HPDE6-E6E7 (cell line): ENCODE measurements at regions not wholly inside any gene's neighbourhood (a gene's known extent, or its start where the extent isn't known, plus 50 kb on each side); places are given as distances from the start of the nearest gene placed in this dataset.
"Not testable (repeated sequence)": the region's sequence is repeated elsewhere in the genome, so short reads cannot be mapped to it uniquely, and the experiment has no call there.

Experiments
- DNase-seq: peaks from one replicate; pipeline ENCODE4 v3.0.0; 2011; ENCODE audit warnings: missing footprints; ENCODE audit errors: extremely low spot score

DNA sequence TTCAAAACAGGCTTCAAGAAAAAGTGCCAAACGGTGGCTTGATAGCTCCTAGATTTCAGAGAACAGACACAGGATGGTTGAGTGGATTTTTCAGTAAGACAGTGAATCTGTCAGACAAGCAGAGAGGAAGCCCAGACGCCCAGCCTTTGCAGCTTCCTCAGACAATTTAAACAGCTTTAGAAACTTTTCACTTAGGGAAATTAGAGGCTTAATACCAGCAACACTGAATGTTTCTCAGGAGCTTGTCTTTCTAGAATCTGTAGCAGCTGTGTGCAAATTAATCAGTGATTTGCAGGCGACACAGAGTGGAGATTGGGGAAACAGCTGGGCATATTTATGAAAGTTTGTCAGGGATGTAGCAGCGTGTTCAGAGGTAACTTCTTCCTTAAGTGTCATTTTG is 362.1 kb downstream of the GALC start:
- DNase-seq, result no peak

DNA sequence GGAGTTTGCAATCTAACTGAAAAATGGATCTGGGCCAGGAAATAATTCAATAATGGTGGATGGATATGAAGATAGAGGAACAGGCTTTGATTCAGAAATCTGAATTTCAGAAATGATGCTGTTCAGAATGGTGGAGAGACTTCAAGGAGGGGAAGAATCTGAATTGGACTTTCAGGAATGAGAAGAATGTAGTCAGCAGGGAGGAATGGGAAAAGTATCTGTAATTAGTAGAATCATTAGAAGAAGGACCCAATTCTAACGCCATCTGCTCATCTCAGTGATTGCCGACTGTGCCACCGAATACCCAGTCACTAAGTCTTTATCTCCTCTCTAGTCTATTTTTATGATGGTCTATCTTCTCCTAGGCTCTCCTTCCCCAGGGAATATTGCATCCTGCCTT is 363.2 kb downstream of the GALC start:
- DNase-seq, result no peak

DNA sequence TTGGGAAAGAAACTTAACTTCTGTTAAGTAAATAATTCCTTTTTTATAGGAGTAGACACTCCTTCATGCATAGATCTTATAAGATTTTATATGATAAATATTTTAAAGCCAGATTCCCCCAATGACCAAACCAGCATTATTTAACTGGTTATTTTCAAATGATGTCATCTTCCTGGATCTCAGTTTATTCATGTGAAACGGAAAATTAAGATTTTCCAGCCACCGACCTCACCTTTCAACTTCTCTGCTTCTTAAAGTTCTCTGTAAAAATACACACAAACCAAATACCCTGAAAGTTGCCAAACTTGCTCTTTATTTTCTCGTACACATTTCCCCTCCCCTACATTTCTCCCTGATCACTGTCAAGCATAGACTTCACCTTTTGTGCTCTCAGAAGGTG is 364.2 kb downstream of the GALC start:
- DNase-seq, result no peak

DNA sequence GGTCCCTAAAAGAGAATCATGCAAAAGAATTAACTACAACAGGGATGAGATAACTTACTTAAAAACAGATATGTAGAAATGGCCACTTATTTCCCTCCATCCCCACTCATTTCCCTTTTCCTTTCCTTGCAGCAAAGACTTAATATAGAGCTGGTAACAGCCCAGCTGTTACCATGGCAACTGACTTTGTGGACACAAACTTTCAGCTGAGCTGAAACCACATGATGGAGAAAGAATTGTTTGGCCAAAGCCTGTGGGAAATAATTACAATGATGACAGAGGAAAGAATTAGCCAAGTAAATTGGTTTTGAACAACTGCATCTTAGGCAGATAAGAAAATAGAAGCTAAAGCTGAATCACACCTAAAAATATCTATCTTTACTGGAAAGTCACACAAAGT is 364.9 kb downstream of the GALC start:
- DNase-seq, result no peak

DNA sequence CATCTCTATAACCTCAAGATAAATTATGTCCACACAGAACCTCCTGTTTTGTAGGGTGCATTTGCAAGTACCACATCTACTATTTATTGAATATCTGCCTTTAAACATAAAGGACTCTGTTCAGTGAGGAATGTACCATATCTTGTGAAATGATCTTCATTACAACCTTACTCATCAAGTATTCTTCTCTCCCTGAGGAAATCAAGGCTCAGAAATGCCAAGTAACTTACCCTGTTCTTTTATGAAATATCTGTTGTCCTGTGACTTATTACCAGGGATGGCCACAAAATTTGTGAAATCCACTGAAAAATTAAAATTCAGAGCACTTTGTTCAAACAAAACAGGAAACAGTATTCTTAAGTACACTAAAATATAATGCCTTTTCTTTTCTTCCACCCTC is 366.7 kb downstream of the GALC start:
- DNase-seq, result no peak

DNA sequence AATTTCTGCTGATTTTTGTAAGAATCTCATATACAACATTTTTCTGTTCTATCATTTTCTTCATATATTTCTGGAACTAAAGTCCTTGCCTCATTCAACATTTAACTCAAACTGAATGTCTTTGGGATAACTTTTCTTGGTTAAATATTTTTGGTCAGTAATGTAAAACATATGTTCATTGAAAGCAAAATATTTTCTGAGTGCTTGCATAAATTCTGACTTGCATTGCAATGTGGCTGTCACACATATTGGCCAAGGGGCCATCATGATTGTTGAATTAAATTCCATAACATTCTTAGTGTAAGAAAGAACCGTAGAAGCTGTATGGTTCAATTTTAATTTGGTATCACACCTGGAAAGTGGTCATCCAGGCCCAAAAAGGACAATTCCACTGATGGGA is 369.4 kb downstream of the GALC start:
- no peak for DNase-seq

DNA sequence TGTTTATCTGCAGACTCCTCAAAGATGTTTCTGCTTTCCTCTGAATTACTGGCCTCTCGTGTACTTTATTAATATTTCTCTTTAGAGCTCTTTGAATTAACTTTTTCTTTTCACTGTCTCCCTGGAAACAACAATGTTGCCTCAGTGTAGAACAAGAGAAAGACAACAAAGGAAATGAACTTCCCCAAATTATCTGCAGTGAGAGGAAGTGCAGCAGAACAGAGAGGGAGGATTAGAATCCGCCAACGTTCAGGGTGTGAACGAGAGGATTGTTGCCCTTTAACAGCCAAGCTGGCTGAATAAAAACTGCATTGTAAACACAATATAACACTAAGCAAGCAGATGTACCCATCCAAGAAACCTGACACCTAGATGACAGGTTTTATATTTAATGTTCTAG is 375.9 kb downstream of the GALC start:
- no peak for DNase-seq

DNA sequence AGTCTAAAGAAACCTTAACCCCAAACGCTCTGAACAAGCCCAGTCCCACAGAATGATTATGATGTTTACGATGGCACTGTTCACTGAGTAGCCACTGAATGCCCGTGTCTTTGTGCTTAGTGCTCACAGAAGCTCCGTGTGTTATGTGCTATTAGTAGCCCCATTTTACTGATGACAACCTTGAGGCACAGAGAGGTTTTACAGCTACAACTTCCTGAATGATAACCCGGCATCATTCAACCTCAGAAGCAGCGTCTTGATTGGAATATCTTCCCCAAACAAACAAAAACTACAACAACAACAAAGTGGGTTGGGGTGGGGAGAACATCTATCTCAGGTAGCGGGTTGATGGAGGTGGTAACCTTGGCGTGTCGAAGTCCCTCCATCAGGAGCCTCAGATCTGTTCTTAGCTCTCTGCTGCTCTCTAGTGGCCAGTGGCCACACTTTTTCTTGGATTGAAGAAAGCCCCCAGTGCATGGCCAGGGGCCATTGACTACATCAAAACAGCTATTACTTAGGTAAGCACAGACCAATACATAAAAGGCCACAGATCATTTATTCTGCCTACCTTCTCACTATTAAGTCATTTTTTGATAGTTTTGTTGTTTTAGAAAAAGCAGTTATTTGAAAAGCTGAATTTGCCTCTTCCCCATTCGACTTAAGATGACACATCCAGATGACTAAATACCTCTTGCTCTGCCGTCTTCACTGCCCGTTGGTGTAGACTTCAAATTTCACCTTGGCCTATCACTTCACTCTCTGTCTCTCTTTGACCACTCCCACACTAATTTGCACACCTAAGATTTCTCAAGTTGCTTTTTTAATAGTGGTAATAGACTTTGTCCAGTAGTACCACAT is 376.9 kb downstream of the GALC start:
- DNase-seq, result peak; percentile 80

DNA sequence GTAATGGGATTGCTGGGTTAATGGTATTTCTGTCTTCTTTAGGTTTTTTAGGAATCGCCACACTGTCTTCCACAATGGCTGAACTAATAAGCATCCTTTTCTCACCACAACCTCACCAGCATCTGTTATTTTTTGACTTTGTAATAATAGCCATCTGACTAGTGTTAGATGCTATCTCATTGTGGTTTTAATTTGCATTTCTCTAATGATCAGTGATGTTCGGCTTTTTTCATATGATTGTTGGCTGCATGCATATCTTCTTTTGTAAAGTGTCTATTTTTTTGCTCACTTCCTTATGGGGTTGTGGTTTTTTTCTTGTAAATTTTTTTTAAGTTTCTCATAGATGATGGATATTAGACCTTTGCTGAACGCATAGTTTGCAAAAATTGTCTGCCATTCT is 377.9 kb downstream of the GALC start:
- DNase-seq, result no peak

DNA sequence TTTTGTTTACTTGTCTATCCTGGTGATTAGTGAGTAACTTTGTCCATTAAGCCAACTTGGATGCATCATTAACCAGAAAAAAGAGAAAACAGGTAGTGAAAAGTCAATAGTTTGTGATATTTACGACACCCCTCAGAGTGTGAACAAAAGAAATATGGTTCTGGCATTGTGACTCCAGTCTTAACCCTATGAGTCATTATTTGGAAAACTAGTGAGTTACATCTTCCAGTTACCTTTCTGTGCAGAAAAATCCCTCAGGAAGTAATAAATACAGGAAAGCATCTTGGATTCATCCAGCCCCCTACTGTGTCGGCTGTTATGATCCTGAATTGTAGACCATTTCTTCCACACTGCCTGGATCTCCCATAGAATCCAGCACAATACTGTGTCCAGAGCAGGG is 379.1 kb downstream of the GALC start:
- no peak for DNase-seq

DNA sequence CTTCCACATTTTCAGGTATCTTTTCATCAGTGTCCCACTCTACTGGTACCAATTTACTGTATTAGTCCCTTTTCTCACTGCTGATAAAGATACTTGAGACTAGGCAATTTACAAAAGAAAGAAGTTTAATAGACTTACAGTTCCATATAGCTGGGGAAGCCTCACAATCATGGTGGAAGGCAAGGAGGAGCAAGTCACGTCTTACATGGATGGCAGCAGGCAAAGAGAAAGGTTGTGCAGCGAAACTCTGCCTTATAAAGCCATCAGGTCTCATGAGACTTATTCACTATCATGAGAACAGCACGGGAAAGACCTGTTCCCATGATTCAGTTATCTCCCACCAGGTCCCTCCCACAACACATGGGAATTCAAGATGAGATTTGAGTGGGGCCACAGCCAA is 385.9 kb downstream of the GALC start:
- not testable (repeated sequence) for DNase-seq

DNA sequence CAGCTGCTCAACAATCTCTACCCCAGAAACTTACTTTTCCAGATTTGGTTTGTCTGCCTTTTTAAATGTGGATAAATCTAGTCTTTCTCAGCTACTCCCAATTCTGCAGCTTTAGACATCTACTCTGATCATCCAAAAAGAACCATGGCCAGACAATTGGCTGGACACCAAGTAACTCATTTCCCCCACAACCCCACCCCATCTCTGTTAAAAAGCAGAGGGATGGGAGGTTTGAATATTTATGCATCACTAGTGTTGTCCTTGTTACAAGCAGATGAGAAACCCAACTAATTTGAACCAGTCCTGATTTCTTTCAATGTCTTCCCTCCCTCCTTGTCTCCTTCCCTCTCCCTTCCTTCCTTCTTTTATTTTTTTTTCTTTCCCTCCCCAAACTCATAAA is 391.9 kb downstream of the GALC start:
- DNase-seq, result no peak

DNA sequence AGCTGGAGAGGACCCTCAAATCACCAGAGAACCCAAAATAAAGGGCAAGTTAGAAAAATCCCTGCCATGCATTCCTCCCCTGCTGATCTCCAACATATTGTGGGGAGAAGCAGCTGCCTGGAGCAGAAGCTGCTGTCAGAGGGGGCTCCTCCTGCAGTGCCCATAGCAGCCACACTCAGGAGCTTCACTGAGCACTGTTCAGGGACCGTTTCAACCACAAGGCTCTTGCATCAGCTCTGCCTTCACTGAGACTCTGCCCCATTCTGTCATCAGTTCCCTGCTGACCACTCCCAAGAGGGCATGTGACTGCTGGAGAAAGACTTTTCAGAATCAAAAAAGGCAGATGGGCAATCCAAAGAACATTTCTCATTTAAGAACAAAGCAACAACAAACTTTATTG is 392.7 kb downstream of the GALC start:
- no peak for DNase-seq

DNA sequence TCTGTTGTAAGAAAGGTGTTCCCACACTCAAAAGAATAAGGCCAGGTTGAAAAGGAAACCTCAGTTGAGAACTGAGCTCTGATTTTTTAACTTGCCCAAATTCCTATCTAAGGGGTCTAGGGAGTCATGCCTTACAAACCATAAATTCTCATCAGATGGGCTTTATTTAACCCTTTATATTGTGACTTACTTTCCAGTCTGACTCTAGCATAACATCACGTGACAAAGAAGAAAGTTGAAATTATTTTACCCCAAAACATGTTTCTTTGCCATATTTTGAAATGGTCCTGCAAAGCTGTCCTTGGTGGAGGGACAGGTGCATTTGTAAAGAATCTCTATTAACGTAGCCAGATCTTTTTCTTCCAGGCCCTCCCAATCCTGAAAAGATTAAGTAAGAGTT is 411.7 kb downstream of the GALC start:
- no peak for DNase-seq

DNA sequence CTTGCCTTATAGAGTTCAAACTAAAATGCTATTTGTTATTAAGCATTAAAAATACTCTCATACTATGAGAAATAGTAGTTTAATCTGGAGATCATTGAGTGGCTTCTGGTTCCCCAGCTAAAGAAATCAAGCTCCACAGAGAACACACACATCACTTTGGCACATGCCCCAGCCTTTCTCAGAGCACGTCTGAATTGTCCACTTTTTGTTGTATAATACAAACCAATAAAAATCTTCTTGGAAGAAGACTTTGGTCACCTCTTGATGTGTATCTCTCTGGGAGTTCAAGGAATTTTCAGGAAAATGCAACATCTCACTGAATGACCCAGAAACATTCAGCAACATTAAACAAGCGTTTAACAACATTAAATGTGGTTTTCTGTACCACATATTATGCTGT is 413.9 kb downstream of the GALC start:
- DNase-seq, result no peak

DNA sequence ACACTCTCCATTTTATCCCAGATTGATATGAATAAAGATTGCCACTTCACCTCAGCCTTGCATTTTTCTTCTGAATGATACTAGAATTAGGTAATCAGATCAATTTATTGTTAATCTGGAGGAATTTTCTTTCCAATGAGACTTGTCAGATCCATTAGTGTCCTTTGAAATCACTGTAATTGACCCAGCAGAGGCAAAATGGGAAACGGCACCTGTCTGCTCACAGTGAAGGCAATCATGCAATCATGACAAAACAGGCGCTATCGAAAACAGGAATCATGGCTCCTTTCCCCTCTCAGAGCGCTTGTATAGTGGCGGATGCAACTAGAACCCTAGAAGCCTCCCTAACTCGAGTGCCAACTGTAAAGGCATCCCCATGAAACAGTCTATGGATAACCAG is 417.6 kb downstream of the GALC start:
- no peak for DNase-seq

DNA sequence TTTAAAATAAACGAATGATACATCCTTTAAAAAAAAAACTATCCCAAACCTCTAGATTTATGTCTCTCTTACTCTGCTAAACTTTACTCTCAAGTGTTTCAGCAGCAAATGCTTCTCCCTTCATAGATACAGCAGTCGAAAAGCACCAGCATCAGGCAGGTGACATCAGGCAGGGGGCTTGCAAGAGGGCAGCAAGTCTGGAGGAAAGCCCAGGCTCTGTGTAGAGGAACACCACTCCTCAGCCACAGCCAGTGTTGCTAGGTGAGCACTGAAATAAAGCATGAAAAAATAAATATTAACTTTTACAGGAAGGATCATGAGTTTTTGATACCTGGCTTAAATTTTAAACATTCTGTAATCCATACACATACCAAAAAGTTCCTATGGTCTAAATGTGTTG is 419.4 kb downstream of the GALC start:
- no peak for DNase-seq

DNA sequence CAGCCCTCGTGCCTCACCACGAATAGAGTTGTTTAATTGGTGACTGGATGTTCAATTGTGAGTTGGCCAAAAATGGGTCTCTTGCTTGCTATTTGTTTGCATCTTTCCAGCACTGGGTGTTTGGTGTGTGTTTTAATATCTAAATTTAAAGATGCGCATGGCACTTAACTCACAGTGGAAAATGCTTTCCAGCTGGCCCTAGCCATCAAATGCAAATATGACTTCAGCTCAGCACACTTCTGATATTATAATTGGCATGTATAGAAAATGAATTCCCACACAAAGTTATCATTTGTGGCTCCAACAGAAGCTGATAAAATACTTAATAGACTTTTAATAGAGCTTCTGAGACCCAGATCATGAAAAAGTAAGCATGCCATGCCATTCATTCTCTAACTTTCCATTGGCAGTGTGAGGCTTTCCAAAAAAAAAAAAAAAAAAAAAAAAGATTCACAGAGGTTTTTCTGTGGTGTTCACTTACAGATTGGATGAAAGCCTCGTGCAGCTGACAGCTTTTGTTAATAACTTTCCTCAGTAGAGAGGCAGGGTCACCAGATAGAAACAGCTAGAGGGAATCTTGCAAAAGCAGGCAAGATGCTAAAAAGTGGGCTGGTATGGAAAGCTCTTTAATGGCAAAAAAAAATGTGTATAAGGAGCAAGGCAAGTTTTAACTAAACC is 425.2 kb downstream of the GALC start:
- DNase-seq, result no peak

DNA sequence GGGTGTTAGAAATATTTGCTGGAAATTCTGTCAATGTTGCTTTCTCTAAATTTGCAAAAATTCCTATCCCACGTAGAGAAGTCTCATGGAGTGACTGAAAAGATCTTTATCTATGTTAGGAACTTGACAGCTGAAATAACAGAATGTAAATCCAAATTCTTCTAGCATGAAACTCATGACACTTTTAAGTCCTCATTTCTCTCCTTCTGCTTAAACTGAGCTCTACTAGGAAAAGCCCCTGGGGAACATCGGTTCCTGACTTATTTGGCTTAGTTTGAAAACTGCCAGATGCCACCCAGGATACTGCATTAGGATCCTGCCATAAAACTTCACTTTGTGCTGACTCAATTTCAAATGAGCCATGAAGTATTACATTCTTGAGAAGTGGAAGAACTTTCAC is 426.0 kb downstream of the GALC start:
- DNase-seq, result no peak

DNA sequence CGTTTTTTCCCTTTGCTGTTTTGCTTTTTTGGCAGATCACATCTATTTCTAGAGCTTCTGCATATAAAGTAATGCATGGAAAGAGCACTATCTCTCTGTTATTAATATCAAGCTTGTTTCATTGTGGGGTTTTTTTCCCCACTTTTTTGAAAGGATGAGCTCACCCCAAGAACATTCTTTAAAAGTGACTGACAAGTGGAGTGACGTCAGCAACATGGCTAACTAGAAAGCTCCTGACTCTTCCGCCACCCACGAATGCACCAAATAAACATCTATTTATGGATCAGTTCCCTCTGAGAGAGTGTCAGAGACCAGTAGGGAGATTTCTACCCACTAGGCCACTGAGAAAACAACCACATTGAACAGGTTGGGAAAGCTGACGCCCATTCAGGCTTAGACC is 445.4 kb downstream of the GALC start:
- DNase-seq, result no peak

DNA sequence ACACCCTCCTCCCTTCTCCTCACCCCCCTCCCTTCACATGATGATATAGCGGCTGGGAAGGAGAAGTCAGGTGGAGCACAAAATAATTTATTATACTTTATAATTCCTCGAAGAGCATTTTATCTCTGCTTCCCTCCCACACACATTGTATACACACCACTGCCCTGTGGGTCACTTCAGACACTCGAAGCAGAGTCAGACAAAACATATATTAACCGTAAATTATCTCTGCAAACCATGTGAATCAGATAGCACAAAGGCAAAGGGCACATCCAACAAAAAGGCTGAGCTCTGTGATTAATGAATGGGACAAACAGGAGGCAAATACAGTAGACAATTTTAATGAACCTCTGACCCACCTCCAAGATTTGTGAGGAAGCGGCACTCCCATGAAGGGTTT is 450.7 kb downstream of the GALC start:
- DNase-seq, result no peak

DNA sequence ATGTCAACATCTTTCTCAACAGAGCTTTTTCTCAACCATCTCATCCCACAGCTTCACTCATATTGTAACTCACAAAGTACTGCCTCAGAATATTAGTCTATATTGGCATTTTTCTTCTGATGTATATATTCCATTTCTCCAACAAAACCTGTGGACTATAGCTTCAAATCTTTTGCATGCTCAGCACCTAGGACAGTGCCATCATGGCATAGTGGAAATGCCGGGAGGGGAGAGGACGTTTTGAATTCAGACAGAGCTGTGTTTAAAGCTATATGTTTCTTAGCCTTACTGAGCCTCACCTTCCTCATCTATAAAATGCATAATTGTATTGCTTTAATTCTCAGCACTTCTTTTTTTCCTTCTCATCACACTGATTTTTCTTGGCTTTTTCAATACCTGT is 452.6 kb downstream of the GALC start:
- DNase-seq, result no peak

DNA sequence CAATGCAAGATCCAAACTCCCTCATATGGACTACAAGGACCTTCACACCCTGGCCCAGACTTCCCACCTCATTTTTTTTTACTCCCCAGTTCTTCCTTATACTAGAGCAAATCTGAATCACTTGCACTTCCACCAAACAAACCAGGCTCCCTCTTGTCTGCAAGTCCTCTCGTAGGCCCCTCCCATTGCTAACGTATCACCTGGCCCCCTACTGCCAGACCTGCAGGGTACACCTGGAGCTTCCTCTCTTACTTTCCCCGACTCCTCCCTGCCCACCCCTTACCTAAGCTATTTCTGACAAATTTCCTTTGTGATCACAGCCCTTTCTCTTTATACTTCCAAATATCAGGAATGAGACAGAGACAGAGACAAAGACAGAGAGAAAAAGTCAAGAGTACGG is 463.9 kb downstream of the GALC start:
- no peak for DNase-seq

DNA sequence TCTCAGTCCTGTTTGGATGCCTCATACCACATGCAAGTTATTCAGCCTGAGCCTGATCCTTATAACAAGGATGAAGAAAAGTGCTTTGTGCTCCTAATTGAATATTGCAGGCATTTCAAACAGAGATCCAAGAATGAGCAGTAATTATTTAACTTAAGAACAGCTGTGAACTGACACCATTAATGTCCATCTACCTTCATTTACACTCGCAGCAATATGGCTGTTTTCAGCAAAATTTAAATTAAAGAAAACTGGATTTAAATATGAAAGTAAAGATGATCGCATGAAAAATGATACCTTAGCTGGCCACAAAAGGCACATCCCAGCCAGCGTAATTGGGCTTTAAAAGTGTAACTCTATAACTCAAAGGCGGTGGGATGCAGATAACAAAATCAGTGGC is 466.3 kb downstream of the GALC start:
- no peak for DNase-seq
